Ovary (tissue), 3 donors: ENCODE measurements at regions not wholly inside any gene's neighbourhood (a gene's known extent, or its start where the extent isn't known, plus 50 kb on each side); places are given as distances from the start of the nearest gene placed in this dataset.
"Not testable (repeated sequence)": the region's sequence is repeated elsewhere in the genome, so short reads cannot be mapped to it uniquely, and the experiment has no call there.

Experiments
- CTCF ChIP-seq, 3 donors: fragments of 450-650 bp in 2 of 3; fragments of 200-600 bp in 1 of 3; IDR thresholded peaks; one replicate each; pipeline versions ENCODE4 v1.5.1 to v1.8.0; 2016 to 2022; ENCODE audit warnings: antibody characterized with exemption in 3 of 3, mild to moderate bottlenecking in 1 of 3
- EP300 ChIP-seq: sonication (generic); formaldehyde crosslinking; IDR thresholded peaks from one replicate; pipeline ENCODE4 v1.6.1; 2017; ENCODE audit warnings: antibody characterized with exemption
- POLR2A ChIP-seq: fragments of 450-650 bp; IDR thresholded peaks from one replicate; pipeline ENCODE4 v1.6.1; 2017; ENCODE audit warnings: antibody characterized with exemption, mild to moderate bottlenecking, moderate library complexity
- donor health status: DM: no; HTN: no; CAD: no.

GRCh38 chr1:61018068-61018467 is 64.3 kb upstream of the NFIA start:
- TF ChIP-seq CTCF (IDR thresholded peaks at IDR 0.05); POLR2A; EP300: not testable (repeated sequence)
